GM21786 (cell line): ENCODE measurements at regions not wholly inside any gene's neighbourhood (a gene's known extent, or its start where the extent isn't known, plus 50 kb on each side); places are given as distances from the start of the nearest gene placed in this dataset.
"Not testable (repeated sequence)": the region's sequence is repeated elsewhere in the genome, so short reads cannot be mapped to it uniquely, and the experiment has no call there.

Source experiments
- ATAC-seq: cut with Tn5 transposase; IDR thresholded peaks from one replicate; pipeline ENCODE4 v1.9.1; 2021; ENCODE audit not compliant: unreplicated experiment

GRCh38 chr4:43089730-43090129 lies 197.2 kb downstream of the GRXCR1 start:
- no peak for ATAC-seq

GRCh38 chr4:43103048-43103447 lies 210.5 kb downstream of the GRXCR1 start:
- no peak for ATAC-seq

- no peak for ATAC-seq
These were observed 219.6 kb downstream of the GRXCR1 start for GRCh38 chr4:43112139-43112538.

GRCh38 chr4:43113196-43113595 lies 220.7 kb downstream of the GRXCR1 start:
- no peak for ATAC-seq

- ATAC-seq = no peak
These were observed 234.1 kb downstream of the GRXCR1 start for GRCh38 chr4:43126595-43126994.

GRCh38 chr4:43130228-43131021 lies 237.9 kb downstream of the GRXCR1 start:
- ATAC-seq = no peak

- ATAC-seq = peak; percentile 85
These were observed 239.6 kb downstream of the GRXCR1 start for GRCh38 chr4:43132010-43132582.

GRCh38 chr4:43133566-43133965 lies 241.1 kb downstream of the GRXCR1 start:
- no peak for ATAC-seq

- ATAC-seq = no peak
These were observed 244.2 kb downstream of the GRXCR1 start for GRCh38 chr4:43136752-43137151.

GRCh38 chr4:43146198-43146597 lies 253.7 kb downstream of the GRXCR1 start:
- no peak for ATAC-seq

- no peak for ATAC-seq
These were observed 256.0 kb downstream of the GRXCR1 start for GRCh38 chr4:43148481-43148880.

- peak; percentile 68 for ATAC-seq
These were observed 270.7 kb downstream of the GRXCR1 start for GRCh38 chr4:43163101-43163792.

- ATAC-seq = no peak
These were observed 297.2 kb downstream of the GRXCR1 start for GRCh38 chr4:43189741-43190140.

- not testable (repeated sequence) for ATAC-seq
These were observed 320.1 kb downstream of the GRXCR1 start for GRCh38 chr4:43212576-43212975.

- no peak for ATAC-seq
These were observed 331.3 kb downstream of the GRXCR1 start for GRCh38 chr4:43223820-43224219.

GRCh38 chr4:43224559-43224958 lies 332.0 kb downstream of the GRXCR1 start:
- ATAC-seq = no peak

GRCh38 chr4:43233321-43233720 lies 340.8 kb downstream of the GRXCR1 start:
- no peak for ATAC-seq

- ATAC-seq = no peak
These were observed 342.3 kb downstream of the GRXCR1 start for GRCh38 chr4:43234626-43235415.

- no peak for ATAC-seq
These were observed 345.5 kb downstream of the GRXCR1 start for GRCh38 chr4:43238008-43238407.

- no peak for ATAC-seq
These were observed 346.1 kb downstream of the GRXCR1 start for GRCh38 chr4:43238585-43238984.

- ATAC-seq = no peak
These were observed 348.6 kb downstream of the GRXCR1 start for GRCh38 chr4:43241104-43241503.
